Panc1 (cell line): ENCODE measurements at regions not wholly inside any gene's neighbourhood (a gene's known extent, or its start where the extent isn't known, plus 50 kb on each side); places are given as distances from the start of the nearest gene placed in this dataset.

Source experiments
- CTCF ChIP-seq: fragments of 450-650 bp; IDR thresholded peaks from 2 replicates; pipeline ENCODE4 v1.5.1; 2017; ENCODE audit warnings: mild to moderate bottlenecking
- POLR2AphosphoS5 ChIP-seq: IDR thresholded peaks from 2 replicates; pipeline ENCODE4 v1.6.1; 2012; ENCODE audit warnings: mild to moderate bottlenecking, low read depth, low read length, moderate library complexity
- REST ChIP-seq, 2 experiments: IDR thresholded peaks; 2 replicates each; pipeline ENCODE4 v1.6.1; 2011 to 2012; ENCODE audit warnings: low read depth in 2 of 2, control low read depth in 1 of 2, low read length in 1 of 2, mild to moderate bottlenecking in 1 of 2, moderate library complexity in 1 of 2; ENCODE audit not compliant: insufficient read depth in 1 of 2
- SIN3A ChIP-seq: IDR thresholded peaks from 2 replicates; pipeline ENCODE4 v1.6.1; 2012; ENCODE audit warnings: low read depth, mild to moderate bottlenecking, low read length, moderate library complexity, borderline replicate concordance; ENCODE audit not compliant: insufficient read depth

DNA sequence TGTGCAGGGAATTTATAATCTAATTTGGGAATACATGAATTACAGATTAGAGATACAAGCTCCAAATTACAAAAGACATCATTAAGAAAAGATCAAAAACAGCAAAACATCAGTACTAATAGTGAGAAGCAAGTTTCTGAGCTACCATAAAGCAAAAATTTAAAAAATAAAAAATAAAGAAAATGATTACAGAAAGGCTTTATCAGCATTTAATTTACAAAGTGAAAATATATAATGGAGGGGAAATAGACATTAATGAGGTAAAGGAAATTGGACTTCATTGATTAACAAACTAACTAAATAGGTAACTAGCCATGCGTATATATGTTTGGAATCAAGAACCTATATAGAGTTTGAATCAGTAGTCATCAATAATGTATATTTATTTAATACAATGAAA is 712.9 kb upstream of the DDX18 start:
- no peak for TF ChIP-seq CTCF
- TF ChIP-seq POLR2AphosphoS5: no peak
- TF ChIP-seq REST (IDR thresholded peaks at IDR 0.05; ENCODE audit: insufficient read depth in 1 of 2, low read depth in 2 of 2, low read length in 1 of 2): no peak
- no peak for TF ChIP-seq SIN3A
